Sigmoid colon (tissue), 4 donors: ENCODE measurements at regions not wholly inside any gene's neighbourhood (a gene's known extent, or its start where the extent isn't known, plus 50 kb on each side); places are given as distances from the start of the nearest gene placed in this dataset.

Experiments
- POLR2A ChIP-seq, 2 donors: fragments of 450-650 bp; IDR thresholded peaks; one replicate each; pipeline ENCODE4 v1.6.1; 2016; ENCODE audit warnings: antibody characterized with exemption in 2 of 2, mild to moderate bottlenecking in 2 of 2, moderate library complexity in 2 of 2
- POLR2AphosphoS5 ChIP-seq, 4 donors: sonication (generic); formaldehyde crosslinking; IDR thresholded peaks; one replicate each; pipeline ENCODE4 v1.6.1; 2017; ENCODE audit warnings: antibody characterized with exemption in 4 of 4

DNA sequence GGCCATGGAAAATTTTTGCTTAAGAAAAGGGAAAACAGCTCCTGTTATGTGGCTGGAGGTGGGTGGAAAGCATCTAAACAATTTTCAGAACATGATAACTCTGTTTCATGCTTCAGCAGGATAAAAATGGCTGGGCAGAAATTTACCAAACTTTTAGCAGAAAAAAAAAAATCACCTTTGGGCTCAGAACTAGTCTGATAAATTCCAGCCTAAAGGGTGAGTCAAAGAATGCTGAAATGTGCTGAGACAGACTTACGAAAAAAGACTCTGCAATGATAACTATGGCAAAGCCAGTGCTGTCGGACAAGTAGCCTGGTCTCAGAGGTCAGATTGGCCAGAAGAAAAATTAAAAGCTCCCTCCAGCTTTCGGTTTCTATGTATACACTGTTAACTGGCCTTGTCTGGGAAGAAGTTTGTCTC lies 123.6 kb downstream of the LRATD1 start:
- TF ChIP-seq POLR2A (IDR thresholded peaks at IDR 0.05) (no peak), POLR2AphosphoS5 (IDR thresholded peaks at IDR 0.05) (no peak)
